Body of pancreas (tissue), 4 donors: ENCODE measurements at regions not wholly inside any gene's neighbourhood (a gene's known extent, or its start where the extent isn't known, plus 50 kb on each side); places are given as distances from the start of the nearest gene placed in this dataset.

Source experiments
- ATAC-seq: fragments of 150-250 bp; one replicate; pipeline ENCODE4 v1.9.1; 2016
- DNase-seq, 4 donors: peaks; one replicate each; pipeline ENCODE4 v3.0.0-alpha.2; 2019
- H3K27ac ChIP-seq, 4 donors: fragments of 200-600 bp; sonication (generic); 1 replicate in 3 of 4; 2 replicates in 1 of 4; pipeline versions ENCODE4 v1.5.1 to v1.6.1; 2016 to 2019; ENCODE audit warnings: mild to moderate bottlenecking in 1 of 4, mixed read lengths in 1 of 4, moderate library complexity in 1 of 4
- H3K27me3 ChIP-seq, 2 donors: fragments of 200-600 bp; sonication (generic); one replicate each; pipeline ENCODE4 v1.6.0; 2016; ENCODE audit warnings: mild to moderate bottlenecking in 1 of 2
- H3K36me3 ChIP-seq, 2 donors: fragments of 200-600 bp; sonication (generic); replicated peaks in 1 of 2; 2 replicates each; pipeline ENCODE4 v1.5.1; 2016; ENCODE audit warnings: low read depth in 2 of 2; ENCODE audit not compliant: insufficient read depth in 1 of 2
- H3K4me1 ChIP-seq: fragments of 200-600 bp; sonication (generic); one replicate; pipeline ENCODE4 v1.6.0; 2016
- H3K4me3 ChIP-seq, 2 donors: fragments of 200-600 bp; sonication (generic); 1 replicate in 1 of 2; 2 replicates in 1 of 2; pipeline ENCODE4 v1.5.1; 2016 to 2019
- H3K9me3 ChIP-seq, 3 donors: fragments of 200-600 bp; sonication (generic); 1 replicate in 2 of 3; 2 replicates in 1 of 3; pipeline ENCODE4 v1.5.1; 2016
- CTCF ChIP-seq, 7 experiments: fragments of 450-650 bp in 4 of 7; fragments of 200-600 bp in 3 of 7; sonication (generic) in 3 of 7; IDR thresholded peaks; one replicate each; pipeline ENCODE4 v1.5.1; 2016 to 2019; ENCODE audit warnings: antibody characterized with exemption in 7 of 7
- POLR2A ChIP-seq, 3 donors: fragments of 450-650 bp; IDR thresholded peaks; one replicate each; pipeline ENCODE4 v1.6.1; 2016; ENCODE audit warnings: antibody characterized with exemption in 3 of 3, mild to moderate bottlenecking in 2 of 3
- WGBS, 2 donors: methylation state at CpG; one replicate each; pipeline ENCODE4 v1.1.5; 2017; 5-methylcytosine and 5-hydroxymethylcytosine counted together
- intact Hi-C: fragments of 100-400 bp; cut with DNase I; formaldehyde crosslinking; loops from one replicate; pipeline ENCODE4 v1.15.1; 2023

GRCh38 chr19:34824686-34825085, 51.7 kb upstream of the ZNF599 start:
- TF ChIP-seq CTCF (IDR thresholded peaks at IDR 0.05) (no peak), POLR2A (IDR thresholded peaks at IDR 0.05) (no peak)
- ATAC-seq (no peak), DNase-seq (no peak)
- H3K36me3 ChIP-seq = no peaks in the 10 kb centered on the region
- no peak overlapping the region for H3K4me3 ChIP-seq
- intact Hi-C loops = no loop called here
- H3K27me3 ChIP-seq = no peaks in the 10 kb centered on the region
- H3K9me3 ChIP-seq = no peaks in the 10 kb centered on the region
- H3K27ac ChIP-seq = no peak overlapping the region
- H3K4me1 ChIP-seq = no peaks in the 10 kb centered on the region
- 87 to 91% methylated on average over 4 of the region's 4 CpGs for WGBS, 2 donors
